SK-N-SH (cell line): ENCODE measurements at regions not wholly inside any gene's neighbourhood (a gene's known extent, or its start where the extent isn't known, plus 50 kb on each side); places are given as distances from the start of the nearest gene placed in this dataset.
A peak's percentile ranks its signal among the peaks of the same experiment; 100 is the strongest.

Source experiments
- CTCF ChIA-PET: fragments of 300-600, 350-600 bp; formaldehyde crosslinking; extraction: SDS; loops from one replicate; lab custom pipeline; 2021; lab: Yijun Ruan, JAX
- POLR2A ChIA-PET: fragments of 350-600 bp; sonication (Branson Sonifier 250); formaldehyde crosslinking; extraction: SDS; loops from one replicate; lab custom pipeline; 2020; ENCODE audit warnings: antibody characterized with exemption, inconsistent platforms; lab: Yijun Ruan, JAX
- DNase-seq: peaks from one replicate; pipeline ENCODE4 v3.0.0; 2012
- H2AFZ ChIP-seq: fragments of 200-600 bp; sonication (generic); 2 replicates; pipeline ENCODE4 v1.8.1; 2016; ENCODE audit warnings: antibody characterized with exemption, mild to moderate bottlenecking, low read depth
- H3F3A ChIP-seq: fragments of 200-600 bp; sonication (generic); replicated peaks from 2 replicates; pipeline ENCODE3; 2016; ENCODE audit warnings: antibody characterized with exemption, mild to moderate bottlenecking; ENCODE audit not compliant: insufficient read depth
- H3K27ac ChIP-seq, 2 experiments: fragments of 200-500 bp in 1 of 2; fragments of 200-600 bp in 1 of 2; sonication (Bioruptor generic) in 1 of 2; sonication (generic), shearing (Covaris generic) in 1 of 2; 2 replicates each; pipeline versions ENCODE4 v1.5.1 to v1.6.1; 2014 to 2016; ENCODE audit warnings: low read depth in 2 of 2, inconsistent platforms in 1 of 2, low read length in 1 of 2, mild to moderate bottlenecking in 1 of 2, mixed read lengths in 1 of 2
- H3K27me3 ChIP-seq: fragments of 200-600 bp; sonication (generic), shearing (Covaris generic); 2 replicates; pipeline ENCODE4 v1.6.1; 2016; ENCODE audit warnings: mixed run types; ENCODE audit not compliant: insufficient read depth
- H3K36me3 ChIP-seq, 2 experiments: fragments of 200-500 bp in 1 of 2; fragments of 200-600 bp in 1 of 2; sonication (Bioruptor generic) in 1 of 2; sonication (generic) in 1 of 2; replicated peaks in 1 of 2; 2 replicates each; pipeline versions ENCODE3 to v1.5.1; 2014 to 2016; ENCODE audit warnings: low read length in 1 of 2, mild to moderate bottlenecking in 1 of 2; ENCODE audit not compliant: insufficient read depth in 2 of 2, control insufficient read depth in 1 of 2
- H3K4me1 ChIP-seq, 2 experiments: fragments of 200-500 bp in 1 of 2; fragments of 200-600 bp in 1 of 2; sonication (Bioruptor generic) in 1 of 2; sonication (generic), shearing (Covaris generic) in 1 of 2; 2 replicates each; pipeline versions ENCODE4 v1.5.1 to v1.6.1; 2014 to 2016; ENCODE audit warnings: low read depth in 1 of 2, low read length in 1 of 2, mixed run types in 1 of 2; ENCODE audit not compliant: insufficient read depth in 2 of 2, control insufficient read depth in 1 of 2
- H3K4me2 ChIP-seq: fragments of 200-600 bp; sonication (generic), shearing (Covaris generic); 2 replicates; pipeline ENCODE4 v1.6.1; 2017; ENCODE audit warnings: mixed run types
- H3K4me3 ChIP-seq, 2 experiments: fragments of 200-500 bp in 1 of 2; fragments of 200-600 bp in 1 of 2; sonication (Bioruptor generic) in 1 of 2; sonication (generic), shearing (Covaris generic) in 1 of 2; 2 replicates each; pipeline versions ENCODE4 v1.5.1 to v1.8.1; 2014 to 2016; ENCODE audit warnings: low read depth in 2 of 2, inconsistent platforms in 1 of 2, low read length in 1 of 2, mild to moderate bottlenecking in 1 of 2, mixed read lengths in 1 of 2, moderate library complexity in 1 of 2
- H3K79me2 ChIP-seq: fragments of 200-600 bp; sonication (generic); 2 replicates; pipeline ENCODE4 v1.8.1; 2017; ENCODE audit warnings: mild to moderate bottlenecking; ENCODE audit not compliant: insufficient read depth
- H3K9ac ChIP-seq: fragments of 200-600 bp; sonication (generic); 2 replicates; pipeline ENCODE4 v1.6.1; 2017; ENCODE audit warnings: mixed run types
- H3K9me2 ChIP-seq: fragments of 200-600 bp; sonication (generic); 2 replicates; pipeline ENCODE4 v1.6.1; 2017; ENCODE audit warnings: mixed run types
- H3K9me3 ChIP-seq: fragments of 200-600 bp; sonication (generic); 2 replicates; pipeline ENCODE4 v1.6.1; 2017; ENCODE audit warnings: mixed run types, mild to moderate bottlenecking, moderate library complexity
- H4K20me1 ChIP-seq: fragments of 200-600 bp; sonication (generic); 2 replicates; pipeline ENCODE4 v1.6.1; 2017; ENCODE audit warnings: mild to moderate bottlenecking, mixed run types; ENCODE audit not compliant: insufficient read depth
- EP300 ChIP-seq, 2 experiments: IDR thresholded peaks; 2 replicates each; pipeline versions ENCODE4 v1.4.0 to v1.6.1; 2012; ENCODE audit warnings: borderline replicate concordance in 1 of 2, low read depth in 1 of 2, low read length in 1 of 2
- EZH2phosphoT487 ChIP-seq: fragments of 200-600 bp; sonication (generic); IDR thresholded peaks from 2 replicates; pipeline ENCODE4 v1.6.1; 2017; ENCODE audit warnings: low read depth, mixed run types, mild to moderate bottlenecking, antibody characterized with exemption, moderate library complexity, borderline replicate concordance
- FOSL2 ChIP-seq: IDR thresholded peaks from 2 replicates; pipeline ENCODE4 v1.4.0; 2012; ENCODE audit warnings: low read depth, mild to moderate bottlenecking, moderate library complexity, borderline replicate concordance
- FOXM1 ChIP-seq: IDR thresholded peaks from 2 replicates; pipeline ENCODE4 v1.4.0; 2012; ENCODE audit warnings: low read depth, mild to moderate bottlenecking
- GATA2 ChIP-seq: sonication (generic); formaldehyde crosslinking; IDR thresholded peaks from 2 replicates; pipeline ENCODE4 v1.5.0; 2020; ENCODE audit warnings: mild to moderate bottlenecking, missing genetic modification reagents
- NFIC ChIP-seq: IDR thresholded peaks from 2 replicates; pipeline ENCODE4 v1.4.0; 2012; ENCODE audit warnings: borderline replicate concordance
- NRF1 ChIP-seq: IDR thresholded peaks from 2 replicates; pipeline ENCODE4 v1.6.1; 2012; ENCODE audit warnings: low read depth, mild to moderate bottlenecking, low read length
- REST ChIP-seq: IDR thresholded peaks from 2 replicates; pipeline ENCODE4 v1.6.1; 2012; ENCODE audit warnings: mild to moderate bottlenecking, low read depth, low read length, moderate library complexity
- RFX5 ChIP-seq: IDR thresholded peaks from 2 replicates; pipeline ENCODE4 v1.6.1; 2012; ENCODE audit warnings: mild to moderate bottlenecking, improper control_type of control experiment, low read length
- RXRA ChIP-seq: IDR thresholded peaks from 2 replicates; pipeline ENCODE4 v1.4.0; 2012; ENCODE audit warnings: low read depth, mild to moderate bottlenecking, borderline replicate concordance
- TAF1 ChIP-seq: IDR thresholded peaks from 2 replicates; pipeline ENCODE4 v1.6.1; 2012; ENCODE audit warnings: low read depth, mild to moderate bottlenecking, low read length, moderate library complexity, borderline replicate concordance
- YY1 ChIP-seq: IDR thresholded peaks from 2 replicates; pipeline ENCODE4 v1.4.0; 2012; ENCODE audit warnings: low read depth, mild to moderate bottlenecking
- ZBTB33 ChIP-seq: IDR thresholded peaks from 2 replicates; pipeline ENCODE4 v1.4.0; 2012; ENCODE audit warnings: low read depth, borderline replicate concordance
- WGBS: methylation state at CpG from one replicate; pipeline ENCODE4 v1.1.6; 2017; ENCODE audit warnings: low lambda C conversion rate; 5-methylcytosine and 5-hydroxymethylcytosine counted together
- TF ChIP-seq, protein P1 (sequence below): fragments of 150-350 bp; IDR thresholded peaks from 2 replicates; pipeline ENCODE4 v1.6.1; 2016; ENCODE audit warnings: mild to moderate bottlenecking, low read depth, low read length
- TF ChIP-seq, protein P2 (sequence below): IDR thresholded peaks from 2 replicates; pipeline ENCODE4; 2012
- TF ChIP-seq, protein P3 (sequence below): IDR thresholded peaks from 2 replicates; pipeline ENCODE4 v1.4.0; 2012; ENCODE audit warnings: low read depth

DNA sequence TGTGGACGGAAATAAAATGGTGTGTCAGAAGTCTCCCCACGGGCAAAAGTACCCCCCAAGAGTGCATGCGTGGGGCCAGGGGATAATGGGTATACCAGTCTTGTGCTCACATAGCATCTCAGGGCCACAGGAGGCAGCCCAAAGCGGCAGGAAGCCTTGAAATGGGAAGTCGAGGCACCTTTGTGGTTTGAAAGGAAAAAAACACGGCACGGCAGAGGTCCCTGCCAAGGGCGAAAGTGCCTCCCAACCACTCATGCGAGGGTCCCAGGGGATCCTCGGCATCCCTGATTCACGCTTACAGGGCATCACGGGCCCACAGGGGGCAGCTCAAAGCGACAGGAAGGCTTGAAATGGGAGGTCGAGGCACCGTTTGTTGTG lies 583.2 kb downstream of the ALG10 start:
- Histone ChIP-seq H3F3A (no peaks in the 10 kb centered on the region), H3K27ac (no peak overlapping the region), H3K9ac (no peak overlapping the region), H3K4me1 (no peaks in the 10 kb centered on the region), H3K4me3 (no peak overlapping the region), H3K27me3 (no peaks in the 10 kb centered on the region), H2AFZ (no peak overlapping the region), H3K4me2 (no peak overlapping the region), H3K79me2 (no peaks in the 10 kb centered on the region), H3K36me3 (no peaks in the 10 kb centered on the region), H3K9me2 (no peaks in the 10 kb centered on the region), H4K20me1 (no peaks in the 10 kb centered on the region), H3K9me3 (no peaks in the 10 kb centered on the region)
- POLR2A ChIA-PET, result no interaction called here
- peak; percentile 0 for DNase-seq
- TF ChIP-seq NFIC (no peak), GATA2 (CRISPR knock-in tag) (no peak), YY1 (no peak), EZH2phosphoT487 (no peak), NRF1 (no peak)
- CTCF ChIA-PET, result no interaction called here
- 8% methylated on average over 15 of the region's 15 CpGs for WGBS

DNA sequence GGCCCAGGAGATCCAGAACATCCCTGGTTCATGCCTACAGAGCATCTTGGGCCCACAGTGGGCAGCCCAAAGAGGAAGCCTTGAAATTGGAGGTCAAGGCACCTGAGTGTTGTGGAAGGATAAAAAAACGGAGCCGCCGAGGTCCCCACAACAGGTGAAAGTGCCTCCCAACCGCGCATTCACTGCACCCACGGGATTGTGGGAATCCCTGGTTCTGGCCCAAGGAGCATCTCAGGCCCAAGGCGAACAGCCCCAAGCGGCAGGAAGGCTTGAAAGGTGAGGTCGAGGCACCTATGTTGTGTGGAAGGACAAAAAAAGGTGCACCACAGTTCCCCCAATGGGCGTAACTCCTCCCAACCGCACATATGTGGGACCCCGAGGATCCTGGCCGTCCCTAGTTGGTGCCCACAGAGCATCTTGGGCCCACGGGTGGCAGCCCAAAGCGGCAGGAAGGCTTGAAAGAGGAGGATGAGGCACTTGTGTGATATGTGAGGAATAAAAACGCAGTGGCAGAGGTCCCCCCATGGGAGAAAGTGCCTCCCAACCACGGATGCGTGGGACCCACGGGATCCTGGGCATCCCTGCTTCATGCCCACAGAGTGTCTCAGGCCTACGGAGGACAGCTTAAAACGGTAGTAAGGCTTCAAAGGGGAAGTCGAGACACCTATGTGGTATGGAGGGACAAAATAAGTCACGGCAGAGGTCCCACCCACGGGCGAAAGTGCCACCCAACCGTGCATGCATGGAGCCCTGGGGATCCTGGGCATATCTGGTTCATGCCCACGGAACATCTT lies 583.9 kb downstream of the ALG10 start:
- CTCF ChIA-PET, result no interaction called here
- DNase-seq, result peak; percentile 0
- no peak for TF ChIP-seq TAF1
- TF ChIP-seq, protein P1, sequence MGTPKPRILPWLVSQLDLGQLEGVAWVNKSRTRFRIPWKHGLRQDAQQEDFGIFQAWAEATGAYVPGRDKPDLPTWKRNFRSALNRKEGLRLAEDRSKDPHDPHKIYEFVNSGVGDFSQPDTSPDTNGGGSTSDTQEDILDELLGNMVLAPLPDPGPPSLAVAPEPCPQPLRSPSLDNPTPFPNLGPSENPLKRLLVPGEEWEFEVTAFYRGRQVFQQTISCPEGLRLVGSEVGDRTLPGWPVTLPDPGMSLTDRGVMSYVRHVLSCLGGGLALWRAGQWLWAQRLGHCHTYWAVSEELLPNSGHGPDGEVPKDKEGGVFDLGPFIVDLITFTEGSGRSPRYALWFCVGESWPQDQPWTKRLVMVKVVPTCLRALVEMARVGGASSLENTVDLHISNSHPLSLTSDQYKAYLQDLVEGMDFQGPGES, result no peak
- no peak for TF ChIP-seq EP300 (IDR thresholded peaks at IDR 0.05; ENCODE audit: borderline replicate concordance in 1 of 2, low read depth in 1 of 2, low read length in 1 of 2)
- no peak for TF ChIP-seq RXRA
- TF ChIP-seq, protein P2, sequence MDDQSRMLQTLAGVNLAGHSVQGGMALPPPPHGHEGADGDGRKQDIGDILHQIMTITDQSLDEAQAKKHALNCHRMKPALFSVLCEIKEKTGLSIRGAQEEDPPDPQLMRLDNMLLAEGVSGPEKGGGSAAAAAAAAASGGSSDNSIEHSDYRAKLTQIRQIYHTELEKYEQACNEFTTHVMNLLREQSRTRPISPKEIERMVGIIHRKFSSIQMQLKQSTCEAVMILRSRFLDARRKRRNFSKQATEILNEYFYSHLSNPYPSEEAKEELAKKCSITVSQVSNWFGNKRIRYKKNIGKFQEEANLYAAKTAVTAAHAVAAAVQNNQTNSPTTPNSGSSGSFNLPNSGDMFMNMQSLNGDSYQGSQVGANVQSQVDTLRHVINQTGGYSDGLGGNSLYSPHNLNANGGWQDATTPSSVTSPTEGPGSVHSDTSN, result no peak
- TF ChIP-seq ZBTB33, result no peak
- TF ChIP-seq, protein P3, sequence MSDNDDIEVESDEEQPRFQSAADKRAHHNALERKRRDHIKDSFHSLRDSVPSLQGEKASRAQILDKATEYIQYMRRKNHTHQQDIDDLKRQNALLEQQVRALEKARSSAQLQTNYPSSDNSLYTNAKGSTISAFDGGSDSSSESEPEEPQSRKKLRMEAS, result no peak
- no peak for TF ChIP-seq REST
- no peak for TF ChIP-seq FOXM1
- TF ChIP-seq RFX5, result no peak
- TF ChIP-seq FOSL2, result no peak
- TF ChIP-seq, all 33 proteins: peak for 0
- no peaks in the 10 kb centered on the region for H3K9me2 ChIP-seq
- WGBS, result 14% methylated on average over 27 of the region's 27 CpGs
- no peaks in the 10 kb centered on the region for H3K9me3 ChIP-seq
- H3K4me2 ChIP-seq, result no peak overlapping the region
- H3K79me2 ChIP-seq, result no peaks in the 10 kb centered on the region
- H3K4me3 ChIP-seq, result no peak overlapping the region
- H3K4me1 ChIP-seq, result no peaks in the 10 kb centered on the region
- no peak overlapping the region for H3K27ac ChIP-seq
- POLR2A ChIA-PET, result no interaction called here
- H3K27me3 ChIP-seq, result no peaks in the 10 kb centered on the region
- no peaks in the 10 kb centered on the region for H3F3A ChIP-seq
- no peaks in the 10 kb centered on the region for H3K36me3 ChIP-seq
- no peak overlapping the region for H2AFZ ChIP-seq
- H3K9ac ChIP-seq, result no peak overlapping the region
- no peaks in the 10 kb centered on the region for H4K20me1 ChIP-seq
